ENCODE measurements at regions not wholly inside any gene's neighbourhood (a gene's known extent, or its start where the extent isn't known, plus 50 kb on each side); places are given as distances from the start of the nearest gene placed in this dataset.

DNA sequence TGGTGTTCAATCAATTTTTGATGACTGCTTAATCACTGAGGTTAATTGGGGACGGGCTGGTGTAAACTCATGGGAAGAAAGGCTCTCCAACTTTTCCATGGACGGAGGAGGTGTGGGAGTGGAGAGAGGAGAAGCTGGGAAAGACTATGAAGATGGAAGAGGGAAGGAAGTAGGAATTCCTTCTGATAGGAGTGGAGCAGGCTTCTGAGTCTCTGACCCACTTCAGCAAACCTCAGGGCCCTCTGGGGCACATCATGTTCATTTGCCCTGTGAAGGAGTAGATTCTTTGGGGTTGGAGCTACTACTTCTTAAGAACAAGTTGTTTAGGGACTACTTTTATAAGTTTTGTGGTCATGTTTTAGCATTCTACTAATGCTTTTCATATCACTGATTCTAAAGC is 87.0 kb upstream of the MAP4K3 start:
- no peak for TF ChIP-seq Cebpa-rat (IDR thresholded peaks at IDR 0.05)
- Histone ChIP-seq H3K4me1 (peaks cover 25 to 42% (median 32%) of the 10 kb centered on the region in 10 experiments), H3K4me2 (peak overlapping the region in 1 of 11 experiments; percentile 70; a peak in 2 of 22 replicates), H3K27ac (no peak overlapping the region; a peak in 1 of 22 replicates), H3K9me3 (replicated peaks in 1 of 11) (peaks cover 22 to 43% (median 29%) of the 10 kb centered on the region in 11 experiments), H3K27me3 (no peaks in the 10 kb centered on the region), H3K4me3 (no peak overlapping the region), H3K36me3 (peaks cover 0 to 9% (median 5%) of the 10 kb centered on the region in 11 experiments; a peak in 6 of 22 replicates), H4K20me1 (no peaks in the 10 kb centered on the region), H3K9ac (no peak overlapping the region)

DNA sequence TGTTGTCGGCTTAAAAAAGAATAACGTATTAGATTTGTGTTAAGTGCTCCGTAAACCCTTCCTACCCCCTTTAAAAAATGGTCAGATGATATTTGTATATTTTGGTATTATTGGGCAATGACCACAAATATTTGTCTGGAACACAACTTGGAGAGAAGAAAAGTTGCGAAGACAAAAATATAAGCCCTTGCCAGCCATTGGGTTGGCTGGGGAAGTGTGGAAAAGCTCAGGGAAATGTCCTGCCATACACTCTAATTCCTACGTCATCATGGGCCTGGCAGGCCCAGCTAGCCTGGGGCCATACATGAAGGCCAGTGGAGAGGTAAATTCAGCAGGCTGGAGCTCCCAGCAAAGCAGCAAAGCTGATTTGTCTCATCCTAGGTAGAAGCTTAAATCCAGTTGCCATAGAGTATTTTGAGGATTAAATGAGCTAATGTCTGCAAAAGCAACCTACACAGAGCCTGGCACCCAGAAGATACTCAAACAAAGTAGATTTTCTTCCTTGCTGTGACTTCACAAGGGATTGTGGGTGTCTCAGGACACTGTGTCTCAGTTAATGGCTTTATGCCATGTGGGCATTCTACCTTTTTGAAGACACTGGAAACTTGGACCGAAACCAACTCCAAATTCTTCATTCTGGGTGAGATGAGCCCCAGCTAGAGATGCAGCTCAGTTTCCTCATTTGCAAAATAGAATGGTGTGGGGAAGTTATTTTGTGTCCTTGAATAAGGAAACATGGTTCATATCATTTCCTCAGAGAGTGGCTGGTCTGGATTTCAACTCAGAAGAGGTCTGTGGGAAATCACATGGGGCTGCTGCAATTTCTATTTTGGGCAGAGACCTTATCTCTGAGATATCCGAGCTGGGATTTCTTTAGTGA is 87.9 kb upstream of the MAP4K3 start:
- peaks cover 0 to 9% (median 5%) of the 10 kb centered on the region in 11 experiments; a peak in 6 of 22 replicates for H3K36me3 ChIP-seq
- TF ChIP-seq Cebpa-rat (IDR thresholded peaks at IDR 0.05): no peak
- peak overlapping the region; percentile 31 to 72 (median 55) for H3K4me2 ChIP-seq

GRCh38 chr2:39525636-39526412 is 88.7 kb upstream of the MAP4K3 start:
- no peak overlapping the region; a peak in 2 of 22 replicates for H3K9ac ChIP-seq
- H3K27ac ChIP-seq: peak overlapping the region in 9 of 11 experiments; percentile 12 to 71 (median 46); a peak in 16 of 22 replicates
- peaks cover 20 to 34% (median 26%) of the 10 kb centered on the region in 11 experiments for H3K9me3 ChIP-seq (replicated peaks in 1 of 11)
- no peaks in the 10 kb centered on the region for H4K20me1 ChIP-seq
- no peak for TF ChIP-seq Cebpa-rat (IDR thresholded peaks at IDR 0.05)
- H3K4me1 ChIP-seq: peaks cover 39 to 59% (median 49%) of the 10 kb centered on the region in 10 experiments
- peak overlapping the region; percentile 31 to 72 (median 55) for H3K4me2 ChIP-seq
- peaks cover 0 to 9% (median 5%) of the 10 kb centered on the region in 11 experiments; a peak in 6 of 22 replicates for H3K36me3 ChIP-seq
- H3K27me3 ChIP-seq: no peaks in the 10 kb centered on the region
- no peak overlapping the region for H3K4me3 ChIP-seq

More for the DNA sequence above, 87.9 kb upstream of the MAP4K3 start:
- Histone ChIP-seq H3K9me3 (replicated peaks in 1 of 11) (peaks cover 22 to 40% (median 29%) of the 10 kb centered on the region in 11 experiments), H3K27ac (peak overlapping the region in 7 of 11 experiments; percentile 17 to 71 (median 50); a peak in 13 of 22 replicates), H3K4me3 (no peak overlapping the region), H3K4me1 (peaks cover 31 to 51% (median 41%) of the 10 kb centered on the region in 10 experiments), H3K9ac (no peak overlapping the region), H4K20me1 (no peaks in the 10 kb centered on the region), H3K27me3 (no peaks in the 10 kb centered on the region)

GRCh38 chr2:39528701-39529100 is 91.6 kb upstream of the MAP4K3 start:
- no peaks in the 10 kb centered on the region for H4K20me1 ChIP-seq
- peaks cover 41 to 76% (median 65%) of the 10 kb centered on the region in 10 experiments for H3K4me1 ChIP-seq
- H3K4me3 ChIP-seq: no peak overlapping the region
- no peak overlapping the region; a peak in 1 of 22 replicates for H3K27ac ChIP-seq
- no peaks in the 10 kb centered on the region for H3K36me3 ChIP-seq
- TF ChIP-seq Cebpa-rat (IDR thresholded peaks at IDR 0.05): no peak
- no peaks in the 10 kb centered on the region for H3K27me3 ChIP-seq
- peaks cover 0 to 6% (median 4%) of the 10 kb centered on the region in 11 experiments; a peak in 6 of 22 replicates for H3K9me3 ChIP-seq (replicated peaks in 1 of 11)
- H3K9ac ChIP-seq: no peak overlapping the region
- H3K4me2 ChIP-seq: peak overlapping the region in 1 of 11 experiments; percentile 60; a peak in 1 of 22 replicates

DNA sequence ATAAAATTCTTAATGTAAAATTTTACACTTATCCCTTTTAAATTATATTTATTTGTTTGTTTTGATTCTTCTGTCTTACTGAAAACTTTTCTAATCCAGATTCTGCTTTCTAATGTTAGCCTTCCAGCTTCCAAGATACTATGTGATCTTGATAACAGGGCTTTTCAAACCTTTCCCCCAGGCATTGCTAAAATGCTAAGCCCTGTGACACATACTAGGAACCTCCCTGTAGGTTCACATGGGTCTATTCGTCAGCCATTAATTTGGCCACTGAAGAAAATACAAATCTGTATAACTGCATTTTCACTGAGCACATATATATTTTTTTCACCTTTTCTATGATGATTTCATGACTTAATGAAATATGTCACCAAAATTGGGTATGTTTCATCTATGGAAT is 92.8 kb upstream of the MAP4K3 start:
- peaks cover 0 to 6% (median 4%) of the 10 kb centered on the region in 11 experiments; a peak in 5 of 22 replicates for H3K9me3 ChIP-seq (replicated peaks in 1 of 11)
- TF ChIP-seq Cebpa-rat (IDR thresholded peaks at IDR 0.05): no peak

GRCh38 chr2:39530411-39530866 is 93.4 kb upstream of the MAP4K3 start:
- Histone ChIP-seq H4K20me1 (no peaks in the 10 kb centered on the region), H3K27ac (peak overlapping the region in 9 of 11 experiments; percentile 21 to 63 (median 52); a peak in 15 of 22 replicates), H3K36me3 (no peaks in the 10 kb centered on the region), H3K9me3 (replicated peaks in 1 of 11) (peaks cover 0 to 6% (median 4%) of the 10 kb centered on the region in 11 experiments; a peak in 5 of 22 replicates), H3K9ac (peak overlapping the region in 4 of 11 experiments; percentile 9 to 46 (median 24); a peak in 5 of 22 replicates), H3K27me3 (no peaks in the 10 kb centered on the region), H3K4me2 (peak overlapping the region; percentile 2 to 73 (median 60); a peak in 21 of 22 replicates), H3K4me1 (peaks cover 29 to 61% (median 53%) of the 10 kb centered on the region in 10 experiments), H3K4me3 (no peak overlapping the region)
- no peak for TF ChIP-seq Cebpa-rat (IDR thresholded peaks at IDR 0.05)

More for the DNA sequence above, 92.8 kb upstream of the MAP4K3 start:
- Histone ChIP-seq H3K4me2 (peak overlapping the region; percentile 2 to 73 (median 58); a peak in 19 of 22 replicates), H4K20me1 (no peaks in the 10 kb centered on the region), H3K27ac (peak overlapping the region in 7 of 11 experiments; percentile 27 to 62 (median 42); a peak in 10 of 22 replicates), H3K4me3 (no peak overlapping the region), H3K4me1 (peaks cover 36 to 67% (median 60%) of the 10 kb centered on the region in 10 experiments), H3K36me3 (no peaks in the 10 kb centered on the region), H3K27me3 (no peaks in the 10 kb centered on the region), H3K9ac (no peak overlapping the region)

DNA sequence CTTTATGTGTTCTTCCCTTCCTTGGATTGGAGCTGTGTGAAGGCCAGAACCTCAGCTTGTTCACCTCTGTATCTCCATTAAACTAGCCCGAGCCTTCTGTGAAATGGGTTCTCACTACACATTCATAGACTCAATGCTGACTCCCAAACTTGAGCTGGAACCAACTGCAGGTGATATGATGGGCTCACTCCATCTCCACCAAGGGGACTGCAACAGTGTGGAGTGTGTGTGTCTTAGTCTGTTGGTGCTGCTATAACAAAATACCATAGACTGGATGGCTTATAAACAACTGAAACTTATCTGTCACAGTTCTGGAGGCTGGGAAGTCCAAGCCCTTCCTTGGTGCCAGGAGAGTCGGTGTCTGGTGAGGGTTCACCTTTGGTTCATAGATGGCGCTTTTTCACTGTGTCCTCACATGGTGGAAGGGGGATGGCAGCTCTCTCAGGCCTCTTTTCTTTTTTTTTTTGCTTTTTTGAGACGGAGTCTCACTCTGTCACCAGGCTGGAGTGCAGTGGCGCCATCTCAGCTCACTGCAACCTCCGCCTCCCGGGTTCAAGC is 94.2 kb upstream of the MAP4K3 start:
- TF ChIP-seq Cebpa-rat (IDR thresholded peaks at IDR 0.05): no peak
- H3K4me3 ChIP-seq: no peak overlapping the region
- H3K36me3 ChIP-seq: no peaks in the 10 kb centered on the region
- peak overlapping the region in 3 of 11 experiments; percentile 1 to 32 (median 9); a peak in 3 of 22 replicates for H3K9ac ChIP-seq
- no peaks in the 10 kb centered on the region for H3K27me3 ChIP-seq
- peak overlapping the region; percentile 2 to 73 (median 60); a peak in 19 of 22 replicates for H3K4me2 ChIP-seq
- H3K27ac ChIP-seq: peak overlapping the region in 9 of 11 experiments; percentile 21 to 63 (median 52); a peak in 15 of 22 replicates
- H3K9me3 ChIP-seq (replicated peaks in 1 of 11): peaks cover 0 to 6% (median 4%) of the 10 kb centered on the region in 11 experiments; a peak in 5 of 22 replicates
- H3K4me1 ChIP-seq: peaks cover 22 to 52% (median 45%) of the 10 kb centered on the region in 10 experiments
- no peaks in the 10 kb centered on the region for H4K20me1 ChIP-seq

DNA sequence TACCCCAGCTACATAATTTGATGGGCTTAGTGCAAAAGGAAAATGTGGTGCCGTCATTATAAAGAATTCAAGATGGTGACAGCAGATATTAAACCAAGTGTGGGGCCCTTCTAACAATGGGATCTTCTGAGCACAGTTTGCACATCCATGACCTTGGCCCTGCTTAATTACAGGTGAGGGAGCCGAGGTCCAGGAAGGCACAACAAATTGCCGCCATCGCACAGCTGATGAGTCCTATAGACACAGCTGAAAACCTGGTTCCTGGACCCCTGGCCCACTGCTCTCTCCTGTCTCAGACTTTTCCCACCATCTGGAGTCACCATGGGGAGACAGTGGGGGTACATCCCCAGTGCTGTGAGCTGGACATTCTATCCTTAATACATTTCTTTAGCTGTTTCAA is 95.8 kb upstream of the MAP4K3 start:
- H3K9me3 ChIP-seq (replicated peaks in 1 of 11): peaks cover 0 to 5% (median 0%) of the 10 kb centered on the region in 11 experiments; a peak in 4 of 22 replicates
- no peaks in the 10 kb centered on the region for H3K27me3 ChIP-seq
- TF ChIP-seq Cebpa-rat (IDR thresholded peaks at IDR 0.05): no peak
- H3K4me1 ChIP-seq: peaks cover 13 to 39% (median 32%) of the 10 kb centered on the region in 10 experiments
- H3K9ac ChIP-seq: no peak overlapping the region
- H3K4me3 ChIP-seq: no peak overlapping the region
- H3K36me3 ChIP-seq: no peaks in the 10 kb centered on the region
- H4K20me1 ChIP-seq: no peaks in the 10 kb centered on the region
- H3K4me2 ChIP-seq: 0 out of 22 replicates have a peak overlapping the region, but pooled peaks of 1 of the 11 experiments have one; percentile 0
- H3K27ac ChIP-seq: no peak overlapping the region
